Smooth muscle cell of the brain vasculature (primary cell): ENCODE measurements at regions not wholly inside any gene's neighbourhood (a gene's known extent, or its start where the extent isn't known, plus 50 kb on each side); places are given as distances from the start of the nearest gene placed in this dataset.

Experiments
- DNase-seq: peaks from one replicate; pipeline ENCODE4 v3.0.0-alpha.2; 2012; ENCODE audit warnings: low read depth, low spot score

GRCh38 chr11:109858152-109858551 lies 235.0 kb upstream of the ZC3H12C start:
- no peak for DNase-seq

- no peak for DNase-seq
Observed at GRCh38 chr11:109859045-109859724, 234.0 kb upstream of the ZC3H12C start.

GRCh38 chr11:109862835-109863234 lies 230.4 kb upstream of the ZC3H12C start:
- DNase-seq, result no peak

GRCh38 chr11:109864151-109864661 lies 229.0 kb upstream of the ZC3H12C start:
- DNase-seq, result no peak

- no peak for DNase-seq
Observed at GRCh38 chr11:109864834-109865547, 228.2 kb upstream of the ZC3H12C start.

GRCh38 chr11:109865548-109866186 lies 227.5 kb upstream of the ZC3H12C start:
- DNase-seq, result no peak

GRCh38 chr11:109867784-109868183 lies 225.4 kb upstream of the ZC3H12C start:
- no peak for DNase-seq

GRCh38 chr11:109869536-109869935 lies 223.7 kb upstream of the ZC3H12C start:
- no peak for DNase-seq

- no peak for DNase-seq
Observed at GRCh38 chr11:109870297-109870696, 222.9 kb upstream of the ZC3H12C start.

- DNase-seq, result no peak
Observed at GRCh38 chr11:109877043-109877442, 216.1 kb upstream of the ZC3H12C start.

GRCh38 chr11:109884501-109884900 lies 208.7 kb upstream of the ZC3H12C start:
- no peak for DNase-seq

GRCh38 chr11:109885006-109885405 lies 208.2 kb upstream of the ZC3H12C start:
- no peak for DNase-seq

GRCh38 chr11:109892321-109892794 lies 200.8 kb upstream of the ZC3H12C start:
- DNase-seq, result no peak

GRCh38 chr11:109894242-109894641 lies 198.9 kb upstream of the ZC3H12C start:
- DNase-seq, result no peak

- DNase-seq, result no peak
Observed at GRCh38 chr11:109898592-109898991, 194.6 kb upstream of the ZC3H12C start.

GRCh38 chr11:109902764-109903433 lies 190.3 kb upstream of the ZC3H12C start:
- no peak for DNase-seq

GRCh38 chr11:109911488-109911887 lies 181.7 kb upstream of the ZC3H12C start:
- DNase-seq, result no peak

- no peak for DNase-seq
Observed at GRCh38 chr11:109914038-109914437, 179.2 kb upstream of the ZC3H12C start.

- DNase-seq, result peak; percentile 43
Observed at GRCh38 chr11:109914809-109915653, 178.2 kb upstream of the ZC3H12C start.

GRCh38 chr11:109926941-109927340 lies 166.3 kb upstream of the ZC3H12C start:
- DNase-seq, result no peak

GRCh38 chr11:109929308-109929707 lies 163.9 kb upstream of the ZC3H12C start:
- DNase-seq, result no peak
